Vagina (tissue), 2 donors: ENCODE measurements at regions not wholly inside any gene's neighbourhood (a gene's known extent, or its start where the extent isn't known, plus 50 kb on each side); places are given as distances from the start of the nearest gene placed in this dataset.
"Not testable (repeated sequence)": the region's sequence is repeated elsewhere in the genome, so short reads cannot be mapped to it uniquely, and the experiment has no call there.

ENCODE experiments used
- CTCF ChIP-seq, 3 experiments: fragments of 450-650 bp in 2 of 3; fragments of 200-600 bp in 1 of 3; sonication (generic) in 1 of 3; IDR thresholded peaks; one replicate each; pipeline ENCODE4 v1.5.1; 2017 to 2019; ENCODE audit warnings: antibody characterized with exemption in 3 of 3, mild to moderate bottlenecking in 2 of 3, moderate library complexity in 2 of 3
- POLR2AphosphoS5 ChIP-seq, 2 donors: sonication (generic); formaldehyde crosslinking; IDR thresholded peaks; one replicate each; pipeline ENCODE4 v1.9.0; 2017; ENCODE audit warnings: antibody characterized with exemption in 2 of 2, mild to moderate bottlenecking in 2 of 2, low read depth in 1 of 2; ENCODE audit not compliant: insufficient read depth in 1 of 2

- not testable (repeated sequence) for TF ChIP-seq CTCF (IDR thresholded peaks at IDR 0.05); POLR2AphosphoS5 (IDR thresholded peaks at IDR 0.05; ENCODE audit: insufficient read depth in 1 of 2, low read depth in 1 of 2)
Observed at GRCh38 chr1:181325765-181326164, 157.6 kb upstream of the CACNA1E start.
